Sciatic nerve (tissue), 2 donors: ENCODE measurements at regions not wholly inside any gene's neighbourhood (a gene's known extent, or its start where the extent isn't known, plus 50 kb on each side); places are given as distances from the start of the nearest gene placed in this dataset.

Experiments used
- ATAC-seq: fragments of 200-7000 bp; cut with Tn5 transposase; one replicate; pipeline ENCODE4 v1.9.1; 2020; ENCODE audit warnings: mild to moderate bottlenecking, moderate library complexity
- DNase-seq: peaks from one replicate; pipeline ENCODE4 v3.0.0-alpha.2; 2020; ENCODE audit warnings: low spot score
- intact Hi-C: fragments of 100-400 bp; cut with DNase I; formaldehyde crosslinking; loops from one replicate; pipeline ENCODE4 v1.14.2; 2022
- donor health status: DM: no; HTN: no; CAD: no.
- donor health status: DM: no; HTN: no; CAD: no.

- ATAC-seq (no peak), DNase-seq (no peak)
- intact Hi-C loops, result no loop called here
These were observed 83.6 kb downstream of the TMEM100 start for GRCh38 chr17:55639096-55639495.

GRCh38 chr17:55635253-55635914, 87.3 kb downstream of the TMEM100 start:
- peak; percentile 63 for ATAC-seq
- no peak for DNase-seq
- intact Hi-C loops, result no loop called here

- intact Hi-C loops, result no loop called here
- no peak for DNase-seq
- no peak for ATAC-seq
These were observed 88.0 kb downstream of the TMEM100 start for GRCh38 chr17:55634702-55635101.

DNA sequence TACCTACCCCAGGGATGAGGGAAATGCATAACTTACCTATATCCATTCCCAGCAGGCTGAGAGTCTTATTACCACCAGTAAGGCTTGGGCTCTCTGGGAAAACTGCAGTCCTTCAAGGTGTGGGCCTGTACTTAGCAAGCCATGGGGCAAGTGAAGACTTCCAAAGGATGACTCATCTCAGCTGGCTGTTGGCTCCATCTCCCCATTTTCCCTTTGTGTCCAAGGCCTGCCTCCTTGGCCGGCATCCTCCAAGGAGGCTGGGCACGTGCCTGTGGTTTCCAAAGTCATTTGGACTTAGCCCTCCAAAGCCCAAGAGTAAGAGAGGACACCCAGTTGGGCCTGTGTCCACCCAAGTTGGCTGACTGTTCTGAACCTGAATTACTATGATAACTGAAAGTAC, 89.8 kb downstream of the TMEM100 start:
- intact Hi-C loops, result no loop called here
- ATAC-seq, result peak; percentile 49

GRCh38 chr17:55632236-55632635, 90.4 kb downstream of the TMEM100 start:
- DNase-seq (no peak), ATAC-seq (no peak)
- intact Hi-C loops, result no loop called here

More for the DNA sequence above, 89.8 kb downstream of the TMEM100 start:
- DNase-seq, result no peak

DNA sequence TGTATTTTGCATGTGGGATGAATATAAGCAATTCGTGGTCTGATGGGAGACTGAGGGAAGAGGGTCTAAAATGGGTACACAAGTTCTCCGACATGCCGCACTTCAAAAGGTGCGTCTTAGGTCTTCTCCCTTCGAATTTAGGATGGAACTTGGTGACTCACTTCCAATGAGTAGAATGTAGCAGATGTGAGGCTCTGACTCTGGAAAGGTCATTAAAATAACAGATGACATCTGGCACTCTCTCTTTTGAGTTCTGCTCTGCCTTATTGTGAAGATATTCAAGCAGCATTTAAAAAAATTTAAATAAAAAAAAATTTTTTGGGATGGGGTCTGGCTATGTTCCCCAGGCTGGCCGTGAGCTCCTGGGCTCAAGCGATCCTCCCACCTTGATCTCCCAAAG, 92.7 kb downstream of the TMEM100 start:
- no peak for ATAC-seq
- no peak for DNase-seq
- intact Hi-C loops, result no loop called here

- DNase-seq, result no peak
- intact Hi-C loops, result no loop called here
- peak; percentile 46 for ATAC-seq
These were observed 97.1 kb downstream of the TMEM100 start for GRCh38 chr17:55625521-55625920.

GRCh38 chr17:55624772-55625433, 97.8 kb downstream of the TMEM100 start:
- DNase-seq (no peak), ATAC-seq (peak; percentile 26)
- intact Hi-C loops, result no loop called here

GRCh38 chr17:55622547-55622946, 100.1 kb downstream of the TMEM100 start:
- intact Hi-C loops, result no loop called here
- no peak for DNase-seq

GRCh38 chr17:55620945-55621344, 101.7 kb downstream of the TMEM100 start:
- intact Hi-C loops, result no loop called here
- ATAC-seq (no peak), DNase-seq (no peak)

More at GRCh38 chr17:55622547-55622946, 100.1 kb downstream of the TMEM100 start:
- ATAC-seq, result no peak

- no peak for DNase-seq
- intact Hi-C loops, result no loop called here
- ATAC-seq, result no peak
These were observed 102.6 kb downstream of the TMEM100 start for GRCh38 chr17:55620023-55620422.

DNA sequence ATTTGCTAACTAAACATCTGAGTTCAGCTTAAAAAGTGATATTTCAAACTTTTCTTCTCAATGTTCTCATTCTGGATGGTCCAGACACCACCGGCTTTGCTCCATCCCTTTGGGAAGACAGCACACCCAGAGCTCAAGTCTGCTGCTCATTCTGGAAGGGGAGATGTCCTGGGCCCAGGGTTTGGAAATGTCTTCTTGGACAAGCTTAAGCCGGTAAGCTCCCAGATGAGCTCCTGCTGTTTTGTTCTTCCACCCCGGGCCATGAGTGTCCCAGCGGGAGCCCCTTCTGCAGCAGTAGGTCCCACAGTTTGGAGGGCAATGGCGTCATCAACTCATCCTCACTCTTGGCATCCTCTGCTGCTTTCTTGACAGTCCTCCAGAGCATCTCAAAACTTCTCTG, 105.2 kb downstream of the TMEM100 start:
- DNase-seq, result no peak
- intact Hi-C loops, result no loop called here
- ATAC-seq, result no peak

GRCh38 chr17:55614061-55614460, 102.8 kb upstream of the SMIM36 start:
- intact Hi-C loops, result no loop called here
- DNase-seq, result no peak
- no peak for ATAC-seq

GRCh38 chr17:55612691-55613141, 101.5 kb upstream of the SMIM36 start:
- DNase-seq, result no peak
- no peak for ATAC-seq
- intact Hi-C loops, result no loop called here

DNA sequence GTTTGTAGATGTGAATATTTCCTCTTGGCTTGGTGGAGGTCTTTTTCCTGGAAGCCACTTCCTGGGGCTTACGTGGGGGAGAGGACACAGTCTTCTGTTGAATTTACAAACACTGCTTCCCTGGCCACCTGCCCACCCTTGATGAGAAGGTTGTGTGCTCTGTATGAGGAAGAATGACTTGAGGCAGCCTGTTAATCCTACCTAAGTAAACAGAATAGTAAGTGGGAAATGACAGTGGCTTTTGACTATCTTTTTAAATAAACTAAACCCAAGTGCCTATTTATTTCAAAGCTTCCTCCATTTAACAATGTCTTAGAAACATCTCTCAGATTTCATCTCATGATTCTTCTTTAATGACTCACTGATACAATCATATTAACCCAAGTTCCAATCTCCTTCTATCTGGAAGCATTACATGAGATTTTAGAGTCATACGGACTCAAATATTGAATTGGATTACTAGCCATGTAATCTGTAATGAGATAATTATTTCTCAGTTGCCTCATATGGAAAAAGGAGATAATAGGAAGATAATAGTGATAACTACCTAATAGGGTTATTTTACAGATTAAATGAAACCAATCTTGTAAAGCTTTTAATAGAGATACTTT, 96.6 kb upstream of the SMIM36 start:
- intact Hi-C loops, result loop anchor here (10.0 kb wide), 1 partner anchor 83 kb away; no protein-coding TSS in a partner anchor
- DNase-seq (peak; percentile 75), ATAC-seq (peak; percentile 16)

- ATAC-seq, result no peak
These were observed 95.2 kb upstream of the SMIM36 start for GRCh38 chr17:55606488-55606815.

DNA sequence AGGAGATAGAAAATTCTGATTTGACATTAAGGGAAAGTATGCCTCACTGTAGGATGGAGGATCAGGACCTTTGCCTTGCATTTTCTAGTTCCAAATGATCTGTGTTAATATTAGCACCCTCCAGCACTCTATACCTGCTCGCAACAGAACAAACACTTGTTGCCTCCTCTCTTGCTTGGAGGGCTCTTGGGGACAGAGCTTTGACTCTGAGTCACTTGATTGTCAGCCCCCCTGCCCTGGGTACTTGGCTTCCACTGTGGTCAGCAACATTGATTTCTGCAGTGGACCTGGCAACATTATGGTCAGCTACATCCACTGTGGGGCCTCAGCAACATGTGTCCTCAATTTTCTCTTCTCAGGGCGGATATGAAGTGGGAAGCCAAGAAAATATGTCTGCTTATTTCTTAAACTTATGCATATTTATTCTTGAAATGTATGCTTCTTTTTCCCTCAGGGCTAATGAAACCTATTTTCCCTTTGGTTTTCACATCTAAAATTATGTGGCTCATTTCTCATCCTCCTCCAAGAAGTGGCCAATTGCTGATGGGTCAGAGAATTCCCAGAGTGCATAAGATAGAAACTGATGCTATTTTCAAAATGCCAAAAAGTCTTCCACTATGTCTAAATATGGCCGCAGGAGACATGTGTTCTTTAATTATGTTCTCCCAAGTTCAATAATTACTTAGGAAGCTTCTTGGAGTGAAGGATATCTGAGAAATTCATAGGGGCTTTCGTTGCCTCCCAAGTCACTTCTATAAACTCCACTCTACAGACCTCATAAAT, 94.6 kb upstream of the SMIM36 start:
- ATAC-seq, result no peak
- no peak for DNase-seq
- intact Hi-C loops, result loop anchor here (10.0 kb wide), 1 partner anchor 81 kb away; no protein-coding TSS in a partner anchor

More at GRCh38 chr17:55606488-55606815, 95.2 kb upstream of the SMIM36 start:
- intact Hi-C loops, result loop anchor here (10.0 kb wide), 1 partner anchor 82 kb away; no protein-coding TSS in a partner anchor
- no peak for DNase-seq

DNA sequence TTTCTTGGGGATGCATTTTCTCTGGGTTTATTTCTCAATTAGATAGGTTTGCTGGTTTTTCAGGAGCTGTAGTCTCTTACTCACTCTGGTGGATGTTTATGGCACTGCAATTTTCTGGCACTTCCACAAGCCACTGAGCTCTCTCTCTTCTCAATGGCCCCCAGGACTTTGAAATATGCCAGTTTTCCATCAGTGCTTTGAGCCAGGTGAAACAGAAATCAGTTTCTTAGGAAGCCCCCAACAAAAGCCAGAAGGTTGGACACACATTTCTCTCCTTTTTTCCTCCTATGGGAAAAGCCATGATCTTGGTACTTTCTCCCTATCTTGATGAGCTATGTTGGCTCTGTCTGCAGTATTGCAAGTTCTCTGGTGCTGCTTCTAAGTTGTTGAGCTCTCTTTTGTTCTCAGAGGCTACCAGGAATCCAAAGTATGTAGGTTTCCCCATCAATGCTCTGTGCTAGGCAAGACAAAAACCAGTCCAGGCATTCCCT, 90.7 kb upstream of the SMIM36 start:
- DNase-seq (no peak), ATAC-seq (no peak)
- intact Hi-C loops, result loop anchor here (10.0 kb wide), 1 partner anchor 77 kb away; no protein-coding TSS in a partner anchor

- intact Hi-C loops, result no loop called here
- no peak for ATAC-seq
- no peak for DNase-seq
These were observed 87.2 kb upstream of the SMIM36 start for GRCh38 chr17:55598495-55598894.
